ENCODE measurements at regions not wholly inside any gene's neighbourhood (a gene's known extent, or its start where the extent isn't known, plus 50 kb on each side); places are given as distances from the start of the nearest gene placed in this dataset.
"Not testable (repeated sequence)": the region's sequence is repeated elsewhere in the genome, so short reads cannot be mapped to it uniquely, and the experiment has no call there.

GRCh38 chr7:6977368-6977767 lies 151.3 kb upstream of the CCZ1B start:
- TF ChIP-seq, protein P1, sequence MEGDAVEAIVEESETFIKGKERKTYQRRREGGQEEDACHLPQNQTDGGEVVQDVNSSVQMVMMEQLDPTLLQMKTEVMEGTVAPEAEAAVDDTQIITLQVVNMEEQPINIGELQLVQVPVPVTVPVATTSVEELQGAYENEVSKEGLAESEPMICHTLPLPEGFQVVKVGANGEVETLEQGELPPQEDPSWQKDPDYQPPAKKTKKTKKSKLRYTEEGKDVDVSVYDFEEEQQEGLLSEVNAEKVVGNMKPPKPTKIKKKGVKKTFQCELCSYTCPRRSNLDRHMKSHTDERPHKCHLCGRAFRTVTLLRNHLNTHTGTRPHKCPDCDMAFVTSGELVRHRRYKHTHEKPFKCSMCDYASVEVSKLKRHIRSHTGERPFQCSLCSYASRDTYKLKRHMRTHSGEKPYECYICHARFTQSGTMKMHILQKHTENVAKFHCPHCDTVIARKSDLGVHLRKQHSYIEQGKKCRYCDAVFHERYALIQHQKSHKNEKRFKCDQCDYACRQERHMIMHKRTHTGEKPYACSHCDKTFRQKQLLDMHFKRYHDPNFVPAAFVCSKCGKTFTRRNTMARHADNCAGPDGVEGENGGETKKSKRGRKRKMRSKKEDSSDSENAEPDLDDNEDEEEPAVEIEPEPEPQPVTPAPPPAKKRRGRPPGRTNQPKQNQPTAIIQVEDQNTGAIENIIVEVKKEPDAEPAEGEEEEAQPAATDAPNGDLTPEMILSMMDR (IDR thresholded peaks at IDR 0.05) = not testable (repeated sequence)
- not testable (repeated sequence) for TF ChIP-seq EP300 (IDR thresholded peaks at IDR 0.05)

Data from esophagus muscularis mucosa (tissue), 3 donors.